Neuronal stem cell (in vitro differentiated cells): ENCODE measurements at regions not wholly inside any gene's neighbourhood (a gene's known extent, or its start where the extent isn't known, plus 50 kb on each side); places are given as distances from the start of the nearest gene placed in this dataset.

Experiments
- DNase-seq: peaks from one replicate; pipeline ENCODE4 v3.0.0-alpha.2; 2013; ENCODE audit warnings: low spot score
- H2AFZ ChIP-seq: one replicate; pipeline ENCODE4 v1.6.1; 2013; ENCODE audit warnings: mild to moderate bottlenecking, low read length, inconsistent platforms
- H2AK5ac ChIP-seq: 2 replicates; pipeline ENCODE4 v1.6.1; 2013; ENCODE audit warnings: low read depth, mild to moderate bottlenecking, inconsistent platforms, low read length, moderate library complexity, mixed read lengths
- H2BK120ac ChIP-seq: 2 replicates; pipeline ENCODE4 v1.6.1; 2013; ENCODE audit warnings: low read depth, mild to moderate bottlenecking, inconsistent platforms, low read length, moderate library complexity, mixed read lengths
- H2BK12ac ChIP-seq: one replicate; pipeline ENCODE4 v1.6.1; 2013; ENCODE audit warnings: low read length, inconsistent platforms
- H2BK15ac ChIP-seq: 2 replicates; pipeline ENCODE4 v1.6.1; 2013; ENCODE audit warnings: mild to moderate bottlenecking, low read length, inconsistent platforms, mixed read lengths
- H2BK5ac ChIP-seq: one replicate; pipeline ENCODE4 v1.6.1; 2013; ENCODE audit warnings: inconsistent platforms, mild to moderate bottlenecking, low read length, moderate library complexity
- H3K14ac ChIP-seq: one replicate; pipeline ENCODE4 v1.6.1; 2013; ENCODE audit warnings: low read length, inconsistent platforms
- H3K18ac ChIP-seq: 2 replicates; pipeline ENCODE4 v1.6.1; 2013; ENCODE audit warnings: low read length, inconsistent platforms
- H3K23ac ChIP-seq: 2 replicates; pipeline ENCODE4 v1.6.1; 2013; ENCODE audit warnings: low read depth, mild to moderate bottlenecking, mixed read lengths, low read length, inconsistent platforms; ENCODE audit not compliant: poor library complexity
- H3K27ac ChIP-seq: replicated peaks from 3 replicates; pipeline ENCODE4 v1.5.1; 2013; ENCODE audit warnings: low read length, inconsistent platforms
- H3K27me3 ChIP-seq, 3 experiments: 2 replicates each; pipeline ENCODE4 v1.6.1; 2013; ENCODE audit warnings: low read length in 3 of 3, mild to moderate bottlenecking in 2 of 3, inconsistent platforms in 1 of 3, low read depth in 1 of 3, mixed read lengths in 1 of 3, moderate library complexity in 1 of 3; ENCODE audit not compliant: control insufficient read depth in 3 of 3, insufficient read depth in 3 of 3
- H3K36me3 ChIP-seq, 2 donors: replicated peaks in 1 of 2; 2 replicates each; pipeline ENCODE4 v1.6.1; 2013; ENCODE audit warnings: low read length in 2 of 2; ENCODE audit not compliant: control insufficient read depth in 2 of 2, insufficient read depth in 2 of 2
- H3K4ac ChIP-seq: 2 replicates; pipeline ENCODE4 v1.6.1; 2013; ENCODE audit warnings: inconsistent platforms, mild to moderate bottlenecking, low read length, moderate library complexity
- H3K4me1 ChIP-seq, 2 donors: 1 replicate in 1 of 2; 2 replicates in 1 of 2; pipeline ENCODE4 v1.6.1; 2013; ENCODE audit warnings: low read length in 2 of 2, low read depth in 1 of 2; ENCODE audit not compliant: control insufficient read depth in 2 of 2, insufficient read depth in 1 of 2
- H3K4me2 ChIP-seq: one replicate; pipeline ENCODE4 v1.6.1; 2013; ENCODE audit warnings: mild to moderate bottlenecking, low read length, inconsistent platforms; ENCODE audit not compliant: insufficient read depth, poor library complexity, severe bottlenecking
- H3K4me3 ChIP-seq, 2 donors: 2 replicates each; pipeline ENCODE4 v1.5.1; 2013; ENCODE audit warnings: low read length in 2 of 2, mild to moderate bottlenecking in 2 of 2, inconsistent platforms in 1 of 2, moderate library complexity in 1 of 2
- H3K79me1 ChIP-seq: one replicate; pipeline ENCODE4 v1.6.1; 2013; ENCODE audit warnings: low read depth, mild to moderate bottlenecking, inconsistent platforms, low read length, moderate library complexity
- H3K9ac ChIP-seq: one replicate; pipeline ENCODE4 v1.6.1; 2013; ENCODE audit warnings: mild to moderate bottlenecking, low read depth, low read length, inconsistent platforms; ENCODE audit not compliant: poor library complexity
- H3K9me3 ChIP-seq, 2 donors: replicated peaks in 1 of 2; 2 replicates each; pipeline versions ENCODE3 to v1.6.1; 2013; ENCODE audit warnings: low read length in 2 of 2, mild to moderate bottlenecking in 2 of 2, inconsistent platforms in 1 of 2, low read depth in 1 of 2, mixed read lengths in 1 of 2, moderate library complexity in 1 of 2; ENCODE audit not compliant: control insufficient read depth in 2 of 2, insufficient read depth in 1 of 2
- H4K8ac ChIP-seq: one replicate; pipeline ENCODE4 v1.6.1; 2013; ENCODE audit warnings: low read depth, mild to moderate bottlenecking, inconsistent platforms, low read length, moderate library complexity
- H4K91ac ChIP-seq: one replicate; pipeline ENCODE4 v1.6.1; 2013; ENCODE audit warnings: low read length, low read depth, mild to moderate bottlenecking, inconsistent platforms; ENCODE audit not compliant: poor library complexity
- WGBS, 2 donors: extraction: QIAGEN DNeasy Blood & Tissue Kit; methylation state at CpG; one replicate each; pipeline ENCODE4 v1.1.7; 2013; ENCODE audit warnings: missing lambda C conversion rate in 2 of 2, mixed read lengths in 1 of 2; ENCODE audit not compliant: insufficient read length in 2 of 2, insufficient replicate concordance in 1 of 2; ENCODE audit errors: extremely low coverage in 2 of 2; 5-methylcytosine and 5-hydroxymethylcytosine counted together

GRCh38 chr6:16904957-16905356 lies 143.7 kb upstream of the ATXN1 start:
- no peak overlapping the region for H2BK15ac ChIP-seq
- no peak overlapping the region for H3K14ac ChIP-seq
- no peak overlapping the region for H2BK120ac ChIP-seq
- H4K8ac ChIP-seq, result no peak overlapping the region
- WGBS, 2 donors, result no CpG with 5 or more reads among the region's 6 CpGs
- H2AK5ac ChIP-seq, result no peak overlapping the region
- no peak overlapping the region for H2BK5ac ChIP-seq
- no peak overlapping the region for H3K9ac ChIP-seq
- no peaks in the 10 kb centered on the region for H3K27me3 ChIP-seq
- H3K18ac ChIP-seq, result no peak overlapping the region
- H3K27ac ChIP-seq, result no peak overlapping the region
- H3K23ac ChIP-seq, result no peak overlapping the region
- no peak overlapping the region for H3K4ac ChIP-seq
- no peak for DNase-seq
- no peaks in the 10 kb centered on the region for H3K4me1 ChIP-seq
- H4K91ac ChIP-seq, result no peak overlapping the region
- H2AFZ ChIP-seq, result no peak overlapping the region
- H3K4me2 ChIP-seq, result no peak overlapping the region
- H2BK12ac ChIP-seq, result no peak overlapping the region
- H3K9me3 ChIP-seq, result no peaks in the 10 kb centered on the region
- no peaks in the 10 kb centered on the region for H3K79me1 ChIP-seq
- H3K36me3 ChIP-seq, result no peaks in the 10 kb centered on the region
- no peak overlapping the region for H3K4me3 ChIP-seq

DNA sequence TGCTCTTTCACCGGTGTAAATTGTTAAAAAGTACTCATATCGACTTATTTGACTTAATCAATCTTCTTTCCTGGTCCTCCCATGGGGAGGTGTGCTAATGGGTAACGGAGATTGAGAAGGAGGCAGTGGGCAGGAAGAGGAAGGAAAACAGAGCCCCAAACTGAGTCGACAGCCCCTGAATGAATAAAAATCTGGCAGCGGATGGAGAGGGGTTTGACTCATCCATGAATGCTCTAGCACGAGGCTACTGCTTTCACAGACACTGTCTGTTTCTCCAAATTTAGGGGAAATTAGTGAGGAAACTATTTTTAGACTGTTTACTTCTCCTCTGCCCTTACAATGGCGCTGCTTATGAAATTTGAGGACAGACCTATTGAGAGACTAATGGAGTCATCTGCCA lies 142.2 kb upstream of the ATXN1 start:
- DNase-seq, result no peak
- Histone ChIP-seq H3K27ac (no peak overlapping the region), H2BK15ac (no peak overlapping the region), H3K23ac (no peak overlapping the region), H3K36me3 (no peaks in the 10 kb centered on the region), H3K4me3 (no peak overlapping the region), H3K9ac (no peak overlapping the region), H3K9me3 (no peaks in the 10 kb centered on the region), H2AK5ac (no peak overlapping the region), H3K4me1 (no peaks in the 10 kb centered on the region), H4K8ac (no peak overlapping the region), H3K79me1 (no peaks in the 10 kb centered on the region), H2AFZ (no peak overlapping the region), H3K27me3 (no peaks in the 10 kb centered on the region), H4K91ac (no peak overlapping the region), H2BK12ac (no peak overlapping the region), H3K14ac (no peak overlapping the region), H2BK5ac (no peak overlapping the region), H2BK120ac (no peak overlapping the region), H3K18ac (no peak overlapping the region), H3K4me2 (no peak overlapping the region), H3K4ac (no peak overlapping the region)
- WGBS, 2 donors, result no CpG with 5 or more reads among the region's 7 CpGs

- Histone ChIP-seq H2AFZ (no peak overlapping the region), H3K14ac (no peak overlapping the region)
Measured at GRCh38 chr6:16902502-16902901, 141.2 kb upstream of the ATXN1 start.

GRCh38 chr6:16901782-16902181 lies 140.5 kb upstream of the ATXN1 start:
- Histone ChIP-seq H2BK120ac (no peak overlapping the region), H3K4me1 (no peaks in the 10 kb centered on the region), H3K36me3 (no peaks in the 10 kb centered on the region), H3K4ac (no peak overlapping the region), H3K79me1 (no peaks in the 10 kb centered on the region), H3K4me2 (no peak overlapping the region), H3K27me3 (no peaks in the 10 kb centered on the region), H3K14ac (no peak overlapping the region), H3K9ac (no peak overlapping the region), H2AK5ac (no peak overlapping the region), H2AFZ (no peak overlapping the region), H3K18ac (no peak overlapping the region), H3K9me3 (no peaks in the 10 kb centered on the region), H2BK15ac (no peak overlapping the region), H3K27ac (no peak overlapping the region), H2BK12ac (no peak overlapping the region), H4K91ac (no peak overlapping the region), H2BK5ac (no peak overlapping the region), H3K23ac (no peak overlapping the region), H3K4me3 (no peak overlapping the region), H4K8ac (no peak overlapping the region)
- WGBS, 2 donors, result no CpG with 5 or more reads among the region's 3 CpGs
- no peak for DNase-seq

More at GRCh38 chr6:16902502-16902901, 141.2 kb upstream of the ATXN1 start:
- Histone ChIP-seq H3K4me2 (no peak overlapping the region), H3K4me1 (no peaks in the 10 kb centered on the region), H3K18ac (no peak overlapping the region), H3K4me3 (no peak overlapping the region), H3K9ac (no peak overlapping the region), H3K9me3 (no peaks in the 10 kb centered on the region), H2BK12ac (no peak overlapping the region), H3K27ac (no peak overlapping the region), H4K8ac (no peak overlapping the region), H3K23ac (no peak overlapping the region), H2BK120ac (no peak overlapping the region), H2BK5ac (no peak overlapping the region), H3K4ac (no peak overlapping the region), H2AK5ac (no peak overlapping the region), H3K36me3 (no peaks in the 10 kb centered on the region), H3K27me3 (no peaks in the 10 kb centered on the region), H3K79me1 (no peaks in the 10 kb centered on the region), H2BK15ac (no peak overlapping the region), H4K91ac (no peak overlapping the region)
- DNase-seq, result no peak
